GM12892 (cell line): ENCODE measurements at regions not wholly inside any gene's neighbourhood (a gene's known extent, or its start where the extent isn't known, plus 50 kb on each side); places are given as distances from the start of the nearest gene placed in this dataset.

Experiments used
- POLR2A ChIP-seq: IDR thresholded peaks from 2 replicates; pipeline ENCODE4 v1.6.1; 2011; ENCODE audit warnings: low read depth, low read length, control low read depth
- TAF1 ChIP-seq: IDR thresholded peaks from 2 replicates; pipeline ENCODE4 v1.6.1; 2011; ENCODE audit warnings: low read depth, mild to moderate bottlenecking, control low read depth, low read length, borderline replicate concordance

GRCh38 chr3:6396631-6397030, 464.3 kb upstream of the GRM7 start:
- no peak for TF ChIP-seq TAF1
- TF ChIP-seq POLR2A = no peak
